Neural cell (in vitro differentiated cells): ENCODE measurements at regions not wholly inside any gene's neighbourhood (a gene's known extent, or its start where the extent isn't known, plus 50 kb on each side); places are given as distances from the start of the nearest gene placed in this dataset.

ENCODE experiments used
- H2AFZ ChIP-seq: fragments of 200-600, 300-800 bp; sonication (generic), shearing (Covaris generic); 2 replicates; pipeline ENCODE4 v1.6.0; 2014; ENCODE audit warnings: low read depth, mild to moderate bottlenecking, antibody characterized with exemption, low read length, moderate library complexity
- H3F3A ChIP-seq: fragments of 200-600 bp; shearing (Covaris generic); 2 replicates; pipeline ENCODE4 v1.6.1; 2016; ENCODE audit warnings: mild to moderate bottlenecking, moderate library complexity, mixed read lengths, antibody characterized with exemption, low read length; ENCODE audit not compliant: insufficient read depth, poor library complexity, severe bottlenecking
- H3K27ac ChIP-seq: fragments of 200-600, 300-800 bp; sonication (generic), shearing (Covaris generic); 2 replicates; pipeline ENCODE4 v1.5.1; 2014; ENCODE audit warnings: mild to moderate bottlenecking, low read length, moderate library complexity
- H3K27me3 ChIP-seq: fragments of 300-800, 200-600 bp; sonication (generic), shearing (Covaris generic); 2 replicates; pipeline ENCODE4 v1.6.0; 2014; ENCODE audit warnings: mild to moderate bottlenecking, low read depth, low read length, moderate library complexity; ENCODE audit not compliant: insufficient read depth
- H3K36me3 ChIP-seq: fragments of 300-800, 200-600 bp; sonication (generic), shearing (Covaris generic); 2 replicates; pipeline ENCODE4 v1.5.1; 2014; ENCODE audit warnings: mild to moderate bottlenecking, antibody characterized with exemption, low read length, moderate library complexity; ENCODE audit not compliant: insufficient read depth
- H3K4me2 ChIP-seq: fragments of 300-800, 200-600 bp; sonication (generic), shearing (Covaris generic); 2 replicates; pipeline ENCODE4 v1.6.0; 2014; ENCODE audit warnings: mild to moderate bottlenecking, low read length
- H3K4me3 ChIP-seq: fragments of 300-800, 200-600 bp; sonication (generic), shearing (Covaris generic); 2 replicates; pipeline ENCODE4 v1.5.1; 2014; ENCODE audit warnings: mild to moderate bottlenecking, low read length, moderate library complexity
- H3K79me2 ChIP-seq: fragments of 200-600 bp; shearing (Covaris generic); replicated peaks from 2 replicates; pipeline ENCODE4 v1.6.0; 2014; ENCODE audit warnings: mild to moderate bottlenecking, low read length, moderate library complexity; ENCODE audit not compliant: insufficient read depth
- H3K9ac ChIP-seq: fragments of 300-800, 200-600 bp; sonication (generic), shearing (Covaris generic); 2 replicates; pipeline ENCODE4 v1.6.1; 2016; ENCODE audit warnings: mild to moderate bottlenecking, low read length, mixed read lengths
- H3K9me2 ChIP-seq: fragments of 200-600 bp; shearing (Covaris generic); 2 replicates; pipeline ENCODE4 v1.6.1; 2016; ENCODE audit warnings: mild to moderate bottlenecking, low read length, mixed read lengths; ENCODE audit not compliant: insufficient read depth
- H3K9me3 ChIP-seq: fragments of 200-600, 300-800 bp; sonication (generic), shearing (Covaris generic); 2 replicates; pipeline ENCODE4 v1.6.1; 2016; ENCODE audit warnings: mild to moderate bottlenecking, mixed run types, low read length, moderate library complexity, mixed read lengths
- H4K20me1 ChIP-seq: fragments of 200-600 bp; shearing (Covaris generic); 2 replicates; pipeline ENCODE4 v1.6.1; 2016; ENCODE audit warnings: mild to moderate bottlenecking, mixed run types; ENCODE audit not compliant: insufficient read depth
- EP300 ChIP-seq: fragments of 450-650 bp; conservative IDR thresholded peaks from 2 replicates; pipeline ENCODE4 v1.6.1; 2014; ENCODE audit warnings: antibody characterized with exemption, mild to moderate bottlenecking, moderate library complexity; ENCODE audit not compliant: poor library complexity, severe bottlenecking
- EZH2 ChIP-seq: fragments of 200-600, 300-800 bp; shearing (Covaris generic), sonication (generic); IDR thresholded peaks from 2 replicates; pipeline ENCODE4 v1.6.1; 2014; ENCODE audit warnings: antibody characterized with exemption, low read length, borderline replicate concordance, mild to moderate bottlenecking; ENCODE audit not compliant: insufficient read depth, poor library complexity, severe bottlenecking
- MXI1 ChIP-seq: fragments of 450-650 bp; conservative IDR thresholded peaks from 2 replicates; pipeline ENCODE4 v1.6.1; 2014; ENCODE audit warnings: antibody characterized with exemption, mild to moderate bottlenecking; ENCODE audit not compliant: poor library complexity, severe bottlenecking
- POLR2AphosphoS5 ChIP-seq: IDR thresholded peaks from 2 replicates; pipeline ENCODE4 v1.6.1; 2012
- RAD21 ChIP-seq: fragments of 450-650 bp; conservative IDR thresholded peaks from 2 replicates; pipeline ENCODE4 v1.6.1; 2014; ENCODE audit warnings: antibody characterized with exemption, mild to moderate bottlenecking, moderate library complexity
- SMC3 ChIP-seq: fragments of 450-650 bp; conservative IDR thresholded peaks from 2 replicates; pipeline ENCODE4 v1.6.1; 2014; ENCODE audit warnings: antibody characterized with exemption, mild to moderate bottlenecking, moderate library complexity; ENCODE audit not compliant: poor library complexity
- TAF1 ChIP-seq: IDR thresholded peaks from 2 replicates; pipeline ENCODE4 v1.6.1; 2012; ENCODE audit warnings: low read depth
- TF ChIP-seq, protein P1 (sequence below): fragments of 450-650 bp; IDR thresholded peaks from 2 replicates; pipeline ENCODE4 v1.5.1; 2014; ENCODE audit warnings: antibody characterized with exemption, mild to moderate bottlenecking, moderate library complexity; ENCODE audit not compliant: poor library complexity, severe bottlenecking
- TF ChIP-seq, protein P2 (sequence below): IDR thresholded peaks from 2 replicates; pipeline ENCODE4 v1.6.1; 2012; ENCODE audit warnings: borderline replicate concordance

DNA sequence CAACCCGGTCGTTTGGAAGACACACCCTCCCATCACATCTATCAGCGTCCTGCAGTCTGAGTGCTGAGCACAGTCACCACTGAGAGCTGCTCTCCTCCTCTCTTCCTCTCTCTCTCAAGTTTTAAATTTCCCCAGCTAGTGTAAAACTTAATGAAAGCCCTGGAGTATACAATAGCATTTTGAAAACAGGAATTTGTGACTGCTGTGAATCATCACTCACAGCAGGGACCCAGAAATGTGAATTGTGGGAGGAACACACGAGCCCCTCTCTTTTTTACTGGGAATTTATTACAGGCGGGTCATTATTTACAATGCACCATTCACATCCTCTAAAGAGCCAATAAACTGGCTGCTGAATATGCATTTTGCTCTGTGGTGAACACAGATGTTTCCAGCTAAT, 185.0 kb upstream of the SMIM21 start:
- H3K9me2 ChIP-seq, result no peaks in the 10 kb centered on the region
- no peak overlapping the region for H3K9ac ChIP-seq
- no peaks in the 10 kb centered on the region for H3K79me2 ChIP-seq
- H3K9me3 ChIP-seq, result no peaks in the 10 kb centered on the region
- no peak overlapping the region for H2AFZ ChIP-seq
- H3K27me3 ChIP-seq, result no peaks in the 10 kb centered on the region
- H3K36me3 ChIP-seq, result no peaks in the 10 kb centered on the region
- no peak overlapping the region for H3K4me3 ChIP-seq
- no peaks in the 10 kb centered on the region for H4K20me1 ChIP-seq
- H3F3A ChIP-seq, result no peaks in the 10 kb centered on the region
- TF ChIP-seq SMC3 (no peak), EP300 (no peak), EZH2 (no peak), TAF1 (no peak), POLR2AphosphoS5 (no peak), MXI1 (no peak)
- TF ChIP-seq, protein P1, sequence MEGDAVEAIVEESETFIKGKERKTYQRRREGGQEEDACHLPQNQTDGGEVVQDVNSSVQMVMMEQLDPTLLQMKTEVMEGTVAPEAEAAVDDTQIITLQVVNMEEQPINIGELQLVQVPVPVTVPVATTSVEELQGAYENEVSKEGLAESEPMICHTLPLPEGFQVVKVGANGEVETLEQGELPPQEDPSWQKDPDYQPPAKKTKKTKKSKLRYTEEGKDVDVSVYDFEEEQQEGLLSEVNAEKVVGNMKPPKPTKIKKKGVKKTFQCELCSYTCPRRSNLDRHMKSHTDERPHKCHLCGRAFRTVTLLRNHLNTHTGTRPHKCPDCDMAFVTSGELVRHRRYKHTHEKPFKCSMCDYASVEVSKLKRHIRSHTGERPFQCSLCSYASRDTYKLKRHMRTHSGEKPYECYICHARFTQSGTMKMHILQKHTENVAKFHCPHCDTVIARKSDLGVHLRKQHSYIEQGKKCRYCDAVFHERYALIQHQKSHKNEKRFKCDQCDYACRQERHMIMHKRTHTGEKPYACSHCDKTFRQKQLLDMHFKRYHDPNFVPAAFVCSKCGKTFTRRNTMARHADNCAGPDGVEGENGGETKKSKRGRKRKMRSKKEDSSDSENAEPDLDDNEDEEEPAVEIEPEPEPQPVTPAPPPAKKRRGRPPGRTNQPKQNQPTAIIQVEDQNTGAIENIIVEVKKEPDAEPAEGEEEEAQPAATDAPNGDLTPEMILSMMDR, result no peak
- TF ChIP-seq, protein P2, sequence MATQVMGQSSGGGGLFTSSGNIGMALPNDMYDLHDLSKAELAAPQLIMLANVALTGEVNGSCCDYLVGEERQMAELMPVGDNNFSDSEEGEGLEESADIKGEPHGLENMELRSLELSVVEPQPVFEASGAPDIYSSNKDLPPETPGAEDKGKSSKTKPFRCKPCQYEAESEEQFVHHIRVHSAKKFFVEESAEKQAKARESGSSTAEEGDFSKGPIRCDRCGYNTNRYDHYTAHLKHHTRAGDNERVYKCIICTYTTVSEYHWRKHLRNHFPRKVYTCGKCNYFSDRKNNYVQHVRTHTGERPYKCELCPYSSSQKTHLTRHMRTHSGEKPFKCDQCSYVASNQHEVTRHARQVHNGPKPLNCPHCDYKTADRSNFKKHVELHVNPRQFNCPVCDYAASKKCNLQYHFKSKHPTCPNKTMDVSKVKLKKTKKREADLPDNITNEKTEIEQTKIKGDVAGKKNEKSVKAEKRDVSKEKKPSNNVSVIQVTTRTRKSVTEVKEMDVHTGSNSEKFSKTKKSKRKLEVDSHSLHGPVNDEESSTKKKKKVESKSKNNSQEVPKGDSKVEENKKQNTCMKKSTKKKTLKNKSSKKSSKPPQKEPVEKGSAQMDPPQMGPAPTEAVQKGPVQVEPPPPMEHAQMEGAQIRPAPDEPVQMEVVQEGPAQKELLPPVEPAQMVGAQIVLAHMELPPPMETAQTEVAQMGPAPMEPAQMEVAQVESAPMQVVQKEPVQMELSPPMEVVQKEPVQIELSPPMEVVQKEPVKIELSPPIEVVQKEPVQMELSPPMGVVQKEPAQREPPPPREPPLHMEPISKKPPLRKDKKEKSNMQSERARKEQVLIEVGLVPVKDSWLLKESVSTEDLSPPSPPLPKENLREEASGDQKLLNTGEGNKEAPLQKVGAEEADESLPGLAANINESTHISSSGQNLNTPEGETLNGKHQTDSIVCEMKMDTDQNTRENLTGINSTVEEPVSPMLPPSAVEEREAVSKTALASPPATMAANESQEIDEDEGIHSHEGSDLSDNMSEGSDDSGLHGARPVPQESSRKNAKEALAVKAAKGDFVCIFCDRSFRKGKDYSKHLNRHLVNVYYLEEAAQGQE, result no peak
- no peak overlapping the region for H3K4me2 ChIP-seq
- no peak overlapping the region for H3K27ac ChIP-seq

- Histone ChIP-seq H3F3A (no peaks in the 10 kb centered on the region), H3K4me2 (no peak overlapping the region), H3K9ac (no peak overlapping the region), H3K9me3 (no peaks in the 10 kb centered on the region), H3K79me2 (no peaks in the 10 kb centered on the region), H4K20me1 (no peaks in the 10 kb centered on the region), H3K27me3 (no peaks in the 10 kb centered on the region), H3K27ac (no peak overlapping the region), H3K36me3 (no peaks in the 10 kb centered on the region), H2AFZ (no peak overlapping the region), H3K9me2 (no peaks in the 10 kb centered on the region), H3K4me3 (no peak overlapping the region)
- TF ChIP-seq MXI1 (no peak), RAD21 (no peak)
- TF ChIP-seq, protein P1, result no peak
- TF ChIP-seq, protein P2, result no peak
These were observed 180.2 kb upstream of the SMIM21 start for GRCh38 chr18:75607701-75608100.
